Activated CD8-positive, alpha-beta memory T cell treated with anti-CD3 and anti-CD28 coated beads, Interleukin-2, amount 50 U/mL, for 24 hours (primary cell): ENCODE measurements at regions not wholly inside any gene's neighbourhood (a gene's known extent, or its start where the extent isn't known, plus 50 kb on each side); places are given as distances from the start of the nearest gene placed in this dataset.
"Not testable (repeated sequence)": the region's sequence is repeated elsewhere in the genome, so short reads cannot be mapped to it uniquely, and the experiment has no call there.

ENCODE experiments used
- DNase-seq: peaks from one replicate; pipeline ENCODE4 v3.0.0-alpha.2; 2020; ENCODE audit errors: extremely low read depth

DNA sequence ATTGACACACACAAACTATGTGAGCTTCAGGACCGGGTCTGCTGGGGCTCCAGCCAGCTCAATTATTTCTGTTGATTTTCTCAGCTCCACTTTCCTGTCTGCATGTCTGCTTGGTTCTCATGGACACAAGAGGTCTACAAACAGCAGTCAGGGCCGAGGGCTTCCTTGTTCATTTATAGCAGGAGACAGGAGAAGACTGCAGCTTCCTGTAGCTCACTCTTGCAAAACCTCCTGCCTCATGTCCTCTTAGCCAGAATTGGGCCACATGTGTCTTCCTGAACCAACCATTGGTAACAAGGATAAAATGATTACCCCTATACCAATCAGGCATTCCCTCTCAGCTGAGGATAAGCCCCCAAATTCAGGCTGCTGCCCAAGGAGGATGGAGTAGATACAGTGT lies 182.8 kb downstream of the TLE3 start:
- no peak for DNase-seq

- no peak for DNase-seq
These were observed 181.4 kb downstream of the TLE3 start for GRCh38 chr15:69916169-69916785.

DNA sequence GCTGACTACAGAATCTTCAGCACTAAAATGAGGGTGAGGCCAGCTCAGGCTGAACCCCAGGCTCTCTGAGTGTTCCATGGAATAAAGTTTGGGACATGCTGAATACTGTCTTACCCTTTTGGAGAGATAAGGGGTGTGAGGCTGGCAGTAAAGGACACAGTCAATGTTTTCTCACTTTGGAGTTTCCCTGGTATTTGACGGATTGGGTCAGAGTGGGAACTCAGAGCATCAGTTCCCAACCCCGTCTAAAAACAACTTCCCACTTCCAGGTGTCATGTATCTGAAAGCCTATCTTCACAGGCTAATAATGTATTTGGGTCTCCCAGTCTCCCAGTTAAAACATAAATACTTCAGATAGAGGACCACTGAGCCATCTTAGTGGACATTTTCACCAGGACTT lies 180.7 kb downstream of the TLE3 start:
- no peak for DNase-seq

DNA sequence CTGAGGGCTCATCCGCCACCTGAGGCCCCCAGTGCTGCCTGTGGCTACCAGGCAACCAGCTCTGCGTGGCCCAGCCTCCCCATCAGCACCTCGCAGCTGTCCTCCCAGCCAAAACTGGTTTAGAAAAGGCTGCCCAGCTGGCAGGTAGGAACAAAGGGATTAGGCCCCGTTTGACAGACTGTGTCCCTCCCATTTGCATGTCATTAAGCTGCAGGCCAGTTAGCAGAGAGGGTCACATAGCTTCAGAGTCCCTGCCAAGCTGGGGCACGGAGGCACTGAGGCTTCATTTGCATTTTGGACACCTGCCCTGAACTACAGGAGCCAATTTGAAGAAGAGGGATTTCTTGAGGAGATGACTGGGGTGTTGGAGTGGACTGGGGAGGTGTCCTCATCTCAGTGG lies 177.9 kb downstream of the TLE3 start:
- DNase-seq: no peak

GRCh38 chr15:69920221-69920620 lies 177.5 kb downstream of the TLE3 start:
- no peak for DNase-seq

GRCh38 chr15:69921626-69922619 lies 175.8 kb downstream of the TLE3 start:
- no peak for DNase-seq

DNA sequence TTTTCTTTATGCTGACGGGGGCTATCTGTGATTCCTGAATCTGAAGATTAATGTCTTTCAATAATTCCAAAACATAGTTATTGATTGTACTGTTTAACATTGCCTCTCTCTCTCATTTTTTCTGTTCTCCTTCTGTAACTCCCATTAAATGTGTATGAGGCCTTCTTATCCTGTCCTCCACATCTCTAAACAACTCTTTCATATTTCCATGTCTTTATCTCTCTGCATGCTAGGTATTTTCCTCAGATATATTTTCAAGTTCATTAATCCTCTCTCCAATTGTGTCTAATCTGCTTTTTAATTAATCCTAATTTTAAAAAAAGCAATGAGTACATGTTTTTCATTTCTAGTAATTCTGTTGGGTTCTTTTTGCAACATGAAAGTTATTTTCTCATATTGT lies 173.2 kb downstream of the TLE3 start:
- DNase-seq: no peak

DNA sequence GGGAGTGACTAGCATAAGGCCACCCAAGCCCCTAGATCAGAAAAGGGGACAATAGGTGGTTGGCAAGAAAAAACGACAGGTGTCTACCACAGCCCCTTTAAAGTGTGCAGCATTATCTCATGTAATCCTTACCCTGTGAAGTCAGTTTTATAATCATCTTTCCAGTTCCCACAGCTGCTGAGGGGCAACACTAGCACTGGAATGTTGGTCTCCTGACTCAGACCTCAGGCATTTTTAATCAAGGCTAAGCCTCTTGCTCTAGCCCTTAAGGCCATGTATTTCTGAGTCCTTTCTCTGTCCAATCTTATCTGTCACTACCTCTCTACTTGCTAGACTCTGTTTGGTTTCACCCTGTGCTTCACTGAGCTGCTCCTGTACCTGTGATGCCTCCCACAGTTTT lies 171.7 kb downstream of the TLE3 start:
- no peak for DNase-seq

DNA sequence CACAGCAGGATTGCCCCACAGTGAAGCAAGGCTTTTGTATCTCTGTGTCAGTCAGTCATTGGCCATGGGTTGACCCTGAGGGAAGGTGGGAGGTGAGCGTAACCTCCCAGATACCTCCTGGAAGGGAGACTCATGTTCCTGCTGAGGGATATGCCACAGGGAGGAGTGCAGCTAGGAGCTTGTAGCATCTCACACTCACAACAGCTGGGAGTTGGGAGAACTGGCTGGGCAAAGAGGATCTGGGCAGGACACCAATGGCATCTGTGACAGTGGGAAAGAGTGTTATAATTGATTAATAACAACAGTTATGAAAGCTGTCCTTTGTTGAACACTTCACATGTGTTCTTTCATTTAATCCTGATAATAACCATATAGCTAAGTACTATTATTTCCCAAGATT lies 171.0 kb downstream of the TLE3 start:
- DNase-seq: no peak

- not testable (repeated sequence) for DNase-seq
These were observed 168.8 kb downstream of the TLE3 start for GRCh38 chr15:69928890-69929289.

DNA sequence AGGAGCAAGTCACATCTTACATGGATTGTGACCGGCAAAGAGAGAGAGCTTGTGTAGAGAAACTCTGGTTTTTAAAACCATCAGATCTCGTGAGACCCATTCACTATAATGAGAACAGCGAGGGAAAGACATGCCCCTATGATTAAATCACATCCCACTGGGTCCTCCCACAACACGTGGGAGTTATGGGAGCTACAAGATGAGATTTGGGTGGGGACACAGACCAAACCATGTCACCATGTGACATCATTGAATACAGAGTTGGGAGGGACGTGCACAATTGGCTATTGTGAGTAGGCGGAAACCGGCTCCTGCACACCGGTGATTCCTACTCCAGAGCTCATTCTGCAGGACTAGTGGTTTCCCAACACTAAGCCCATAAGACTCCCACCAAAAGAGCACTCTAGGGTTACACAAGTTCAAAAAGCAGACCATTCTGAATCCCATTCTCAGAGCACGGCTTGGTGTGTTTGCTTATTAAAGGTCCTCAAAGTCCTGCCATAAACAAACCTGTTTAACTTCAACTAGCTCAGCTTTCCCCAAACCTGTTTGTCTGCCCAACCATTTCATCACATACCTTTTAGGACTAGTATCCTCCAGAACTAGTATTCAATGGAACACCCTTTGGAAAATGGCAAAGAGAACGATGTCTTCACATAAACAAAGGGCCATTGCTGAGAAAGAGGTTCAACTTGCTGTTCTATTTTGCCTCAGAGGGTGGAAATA lies 167.6 kb downstream of the TLE3 start:
- DNase-seq: no peak

DNA sequence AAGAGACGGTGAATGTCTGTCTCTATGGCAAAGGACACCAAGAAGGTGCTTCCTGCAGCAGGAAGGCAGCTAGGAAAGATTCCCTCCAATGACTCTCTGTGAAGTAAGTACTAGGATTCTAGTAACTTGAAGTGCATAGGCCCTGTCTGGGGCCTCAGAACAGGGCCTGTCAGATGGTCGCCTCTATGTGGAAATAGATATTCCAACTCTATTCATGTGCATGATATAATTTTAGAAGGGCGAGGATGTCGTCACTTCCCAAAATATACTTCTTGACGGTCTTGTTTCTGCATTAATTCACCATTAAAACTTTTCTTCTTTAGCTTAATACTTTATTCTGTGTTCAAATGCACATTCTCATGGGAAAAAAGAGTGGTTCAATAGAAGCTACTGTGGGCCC lies 167.0 kb downstream of the TLE3 start:
- DNase-seq: no peak

DNA sequence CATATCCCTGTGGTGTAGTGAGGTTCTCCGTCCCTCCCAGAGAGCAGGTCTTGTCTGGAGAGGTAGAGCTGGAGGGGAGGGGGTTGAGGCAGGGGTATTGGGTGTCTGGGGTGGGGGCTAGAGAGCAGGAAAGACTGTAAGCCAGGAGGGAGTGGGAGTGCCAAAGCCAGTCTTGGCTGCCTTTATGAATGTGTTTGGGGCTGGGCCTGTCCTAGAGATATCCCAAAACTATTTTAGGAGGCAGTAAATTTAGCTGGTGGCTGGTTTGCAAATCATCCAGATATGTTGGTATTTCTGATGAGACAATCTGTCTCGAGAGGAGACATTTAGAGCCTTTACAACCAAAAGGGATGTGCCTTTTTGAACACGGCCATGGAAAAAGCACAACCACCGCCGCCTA lies 166.6 kb downstream of the TLE3 start:
- DNase-seq: no peak

DNA sequence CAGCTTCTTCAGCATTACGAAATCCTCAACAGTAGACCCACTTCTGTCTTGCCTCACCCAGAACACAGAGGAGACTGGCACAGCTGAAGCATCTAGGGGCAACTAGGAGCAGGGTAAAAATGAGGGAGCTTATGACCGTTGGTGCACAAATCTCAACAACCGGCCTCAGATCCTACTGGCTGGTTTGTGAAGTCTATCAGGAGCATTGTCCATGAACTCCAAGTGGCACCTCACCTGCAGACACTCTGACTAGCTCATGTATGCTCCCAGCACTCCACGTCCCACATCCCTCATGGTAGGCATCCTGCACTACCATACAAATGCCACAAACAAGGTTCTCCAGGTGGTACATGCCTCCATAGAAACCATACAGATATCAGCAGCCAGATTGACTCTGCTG lies 163.1 kb downstream of the TLE3 start:
- no peak for DNase-seq

GRCh38 chr15:69939513-69940440 lies 157.9 kb downstream of the TLE3 start:
- DNase-seq: no peak

DNA sequence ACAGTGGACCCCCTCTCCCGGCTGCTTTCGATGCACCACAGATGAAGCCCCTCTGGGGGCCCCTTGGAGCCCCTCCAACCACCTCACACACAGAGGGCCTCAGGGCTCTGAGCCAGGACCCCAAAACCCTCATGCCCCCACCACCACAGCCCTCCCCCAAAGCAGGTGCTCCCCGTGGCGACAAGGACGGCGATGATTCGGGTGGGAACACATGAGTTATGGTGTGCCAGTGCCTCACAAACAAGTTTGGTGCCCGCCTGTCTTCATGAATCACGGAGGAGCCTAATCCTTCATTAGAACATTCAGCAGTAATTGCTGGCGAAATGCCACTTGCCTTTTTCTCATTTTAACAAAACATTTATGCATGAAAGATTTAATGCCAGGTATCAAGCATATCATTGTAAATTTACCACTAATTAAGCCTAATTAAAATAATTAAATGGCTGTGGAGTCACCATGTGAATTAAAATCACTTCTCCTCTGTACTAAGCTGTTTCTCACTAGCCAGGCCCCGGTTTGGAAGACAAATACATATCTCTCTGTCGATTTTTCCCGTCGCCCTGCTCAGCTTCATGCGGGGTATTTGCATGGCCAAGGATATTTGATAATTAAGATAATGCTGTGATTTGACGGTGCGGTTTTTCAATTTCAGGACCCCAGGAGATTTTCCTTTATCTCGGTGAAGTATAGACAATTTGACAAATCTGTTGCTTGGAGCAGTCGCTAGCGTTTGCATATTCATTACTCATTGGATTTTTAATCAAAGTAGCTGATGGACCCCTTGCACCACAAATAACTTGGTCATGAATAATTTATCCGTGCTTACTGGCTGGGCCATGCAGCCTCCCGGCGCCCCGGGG lies 157.0 kb downstream of the TLE3 start:
- DNase-seq: no peak

- no peak for DNase-seq
These were observed 156.5 kb downstream of the TLE3 start for GRCh38 chr15:69941301-69941605.

GRCh38 chr15:69941706-69942495 lies 155.8 kb downstream of the TLE3 start:
- DNase-seq: no peak

DNA sequence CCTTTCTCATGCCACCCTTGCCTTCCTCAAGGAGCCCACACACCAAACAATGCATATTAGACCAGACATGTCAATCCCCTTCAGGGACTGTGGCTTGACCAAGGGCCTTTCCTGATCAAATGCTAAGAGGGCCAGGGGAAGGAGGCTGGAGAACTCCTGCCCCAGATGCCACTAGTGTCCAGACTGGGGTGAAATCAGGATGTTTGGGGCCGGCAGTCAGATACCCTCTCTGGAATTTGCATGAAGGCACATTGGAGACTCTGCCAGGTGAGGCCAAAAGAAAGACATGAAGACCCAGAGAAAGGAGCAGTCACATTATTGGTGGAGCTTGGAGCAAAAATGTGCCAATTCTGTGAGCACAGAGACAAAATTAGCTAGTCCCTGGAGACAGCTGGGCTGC lies 154.1 kb downstream of the TLE3 start:
- DNase-seq: no peak

DNA sequence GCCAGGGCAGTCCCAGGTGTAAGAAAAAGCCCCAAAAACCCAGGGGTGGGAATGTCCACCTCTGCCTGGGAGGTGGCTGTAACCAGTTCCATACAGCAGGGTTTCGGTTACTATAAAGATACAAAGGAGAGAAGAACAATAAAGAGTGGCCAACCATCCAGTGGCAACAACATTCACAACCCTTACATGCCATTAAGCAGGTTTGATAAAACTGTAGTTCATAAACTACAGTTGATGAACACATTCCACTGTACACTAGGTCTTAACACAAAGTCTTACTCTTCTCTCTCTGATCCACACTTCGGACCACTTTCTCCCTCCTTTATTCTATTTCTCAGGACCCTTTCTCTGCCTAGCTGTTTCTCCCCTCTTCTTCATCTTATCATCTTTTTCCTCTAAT lies 152.0 kb downstream of the TLE3 start:
- no peak for DNase-seq
